Esophagus squamous epithelium (tissue), 5 donors: ENCODE measurements at regions not wholly inside any gene's neighbourhood (a gene's known extent, or its start where the extent isn't known, plus 50 kb on each side); places are given as distances from the start of the nearest gene placed in this dataset.

Experiments
- DNase-seq: peaks from one replicate; lab custom pipeline; 2025; lab: John Stamatoyannopoulos, UW
- H3K27ac ChIP-seq, 4 donors: fragments of 200-600 bp; sonication (generic); one replicate each; pipeline ENCODE4 v1.5.1; 2016 to 2019; ENCODE audit warnings: mild to moderate bottlenecking in 1 of 4
- H3K27me3 ChIP-seq, 4 donors: fragments of 200-600 bp; sonication (generic); 1 replicate in 3 of 4; 2 replicates in 1 of 4; pipeline versions ENCODE4 v1.5.1 to v1.6.0; 2017 to 2021; ENCODE audit warnings: antibody characterized with exemption in 1 of 4
- H3K36me3 ChIP-seq, 3 donors: fragments of 200-600 bp; sonication (generic); one replicate each; pipeline ENCODE4 v1.5.1; 2016 to 2019
- H3K4me1 ChIP-seq, 3 donors: fragments of 200-600 bp; sonication (generic); one replicate each; pipeline ENCODE4 v1.5.1; 2017 to 2019
- H3K4me3 ChIP-seq, 4 donors: fragments of 200-600 bp; sonication (generic); 1 replicate in 3 of 4; 2 replicates in 1 of 4; pipeline ENCODE4 v1.5.1; 2016 to 2019; ENCODE audit warnings: mild to moderate bottlenecking in 2 of 4, moderate library complexity in 1 of 4
- H3K9me3 ChIP-seq, 3 donors: fragments of 200-600 bp; sonication (generic); one replicate each; pipeline ENCODE4 v1.5.1; 2016 to 2019
- CTCF ChIP-seq, 6 experiments: fragments of 450-650 bp in 4 of 6; fragments of 200-600 bp in 2 of 6; sonication (generic) in 2 of 6; IDR thresholded peaks; one replicate each; pipeline ENCODE4 v1.5.1; 2016 to 2019; ENCODE audit warnings: antibody characterized with exemption in 6 of 6, mild to moderate bottlenecking in 4 of 6, moderate library complexity in 4 of 6
- POLR2A ChIP-seq, 4 donors: fragments of 450-650 bp; IDR thresholded peaks; one replicate each; pipeline ENCODE4 v1.6.1; 2017; ENCODE audit warnings: antibody characterized with exemption in 4 of 4, mild to moderate bottlenecking in 4 of 4, moderate library complexity in 3 of 4
- WGBS, 2 donors: methylation state at CpG; one replicate each; pipeline ENCODE4 v1.1.5; 2018; 5-methylcytosine and 5-hydroxymethylcytosine counted together
- intact Hi-C: fragments of 100-400 bp; cut with DNase I; formaldehyde crosslinking; loops from one replicate; pipeline ENCODE4 v1.15.0; 2022
- donor health status: DM: yes; HTN: yes; CAD: no.

GRCh38 chr6:131412960-131413830, 159.8 kb upstream of the ARG1 start:
- intact Hi-C loops: no loop called here
- Histone ChIP-seq H3K27ac (no peak overlapping the region), H3K27me3 (no peaks in the 10 kb centered on the region), H3K4me3 (no peak overlapping the region), H3K4me1 (no peaks in the 10 kb centered on the region), H3K36me3 (no peaks in the 10 kb centered on the region), H3K9me3 (no peaks in the 10 kb centered on the region)
- TF ChIP-seq POLR2A (IDR thresholded peaks at IDR 0.05) (no peak), CTCF (IDR thresholded peaks at IDR 0.05) (no peak)
- no peak for DNase-seq
- WGBS, 2 donors: 55 to 69% methylated on average over 7 of the region's 7 CpGs

GRCh38 chr6:131413831-131414191, 159.2 kb upstream of the ARG1 start:
- 76 to 78% methylated on average over 2 of the region's 2 CpGs for WGBS, 2 donors

GRCh38 chr6:131414956-131415355, 158.1 kb upstream of the ARG1 start:
- H3K4me1 ChIP-seq: no peaks in the 10 kb centered on the region
- TF ChIP-seq CTCF (IDR thresholded peaks at IDR 0.05) (no peak), POLR2A (IDR thresholded peaks at IDR 0.05) (no peak)
- no peak for DNase-seq
- H3K9me3 ChIP-seq: no peaks in the 10 kb centered on the region
- intact Hi-C loops: no loop called here
- no peak overlapping the region for H3K4me3 ChIP-seq
- H3K27me3 ChIP-seq: peaks cover 0 to 7% (median 0%) of the 10 kb centered on the region in 4 donors
- 86 to 87% methylated on average over 7 of the region's 7 CpGs for WGBS, 2 donors
- H3K36me3 ChIP-seq: no peaks in the 10 kb centered on the region
- no peak overlapping the region for H3K27ac ChIP-seq

More at GRCh38 chr6:131413831-131414191, 159.2 kb upstream of the ARG1 start:
- intact Hi-C loops: no loop called here
- no peak for TF ChIP-seq CTCF (IDR thresholded peaks at IDR 0.05)
- no peak for TF ChIP-seq POLR2A (IDR thresholded peaks at IDR 0.05)
- H3K36me3 ChIP-seq: no peaks in the 10 kb centered on the region
- no peak for DNase-seq
- no peaks in the 10 kb centered on the region for H3K9me3 ChIP-seq
- peaks cover 0 to 4% (median 0%) of the 10 kb centered on the region in 4 donors for H3K27me3 ChIP-seq
- H3K4me3 ChIP-seq: no peak overlapping the region
- no peak overlapping the region for H3K27ac ChIP-seq
- no peaks in the 10 kb centered on the region for H3K4me1 ChIP-seq

GRCh38 chr6:131418441-131418840, 154.6 kb upstream of the ARG1 start:
- intact Hi-C loops: no loop called here
- Histone ChIP-seq H3K4me3 (no peak overlapping the region), H3K27me3 (peaks cover 0 to 7% (median 0%) of the 10 kb centered on the region in 4 donors), H3K9me3 (no peaks in the 10 kb centered on the region), H3K4me1 (no peaks in the 10 kb centered on the region), H3K36me3 (no peaks in the 10 kb centered on the region), H3K27ac (no peak overlapping the region)
- TF ChIP-seq CTCF (IDR thresholded peaks at IDR 0.05) (no peak), POLR2A (IDR thresholded peaks at IDR 0.05) (no peak)
- 60 to 62% methylated on average over 4 of the region's 5 CpGs for WGBS, 2 donors
- DNase-seq: no peak

GRCh38 chr6:131419702-131420101, 153.3 kb upstream of the ARG1 start:
- H3K36me3 ChIP-seq: no peaks in the 10 kb centered on the region
- no peak overlapping the region for H3K4me3 ChIP-seq
- peaks cover 0 to 7% (median 0%) of the 10 kb centered on the region in 4 donors for H3K27me3 ChIP-seq
- DNase-seq: no peak
- H3K27ac ChIP-seq: no peak overlapping the region
- intact Hi-C loops: no loop called here
- no peaks in the 10 kb centered on the region for H3K4me1 ChIP-seq
- WGBS, 2 donors: 21 to 23% methylated on average over 1 of the region's 1 CpG
- no peaks in the 10 kb centered on the region for H3K9me3 ChIP-seq
- TF ChIP-seq POLR2A (IDR thresholded peaks at IDR 0.05) (no peak), CTCF (IDR thresholded peaks at IDR 0.05) (no peak)
